ENCODE measurements at regions not wholly inside any gene's neighbourhood (a gene's known extent, or its start where the extent isn't known, plus 50 kb on each side); places are given as distances from the start of the nearest gene placed in this dataset.

- Mint-ChIP-seq H3K36me3 (ENCODE audit: low read depth) (no peaks in the 10 kb centered on the region), H3K27me3 (ENCODE audit: low read depth) (peaks cover 7% of the 10 kb centered on the region), H3K9me3 (no peaks in the 10 kb centered on the region), H3K4me3 (no peak overlapping the region), H3K27ac (no peak overlapping the region), H3K4me1 (no peaks in the 10 kb centered on the region)
- no peak for TF ChIP-seq CTCF (IDR thresholded peaks at IDR 0.05; ENCODE audit: unreplicated experiment in 3 of 3)
These were observed 67.2 kb upstream of the NPAS2 start for GRCh38 chr2:100752628-100753333.

GRCh38 chr2:100753444-100753843 lies 66.5 kb upstream of the NPAS2 start:
- no peaks in the 10 kb centered on the region for H3K36me3 Mint-ChIP-seq (ENCODE audit: low read depth)
- no peaks in the 10 kb centered on the region for H3K9me3 Mint-ChIP-seq
- H3K27me3 Mint-ChIP-seq (ENCODE audit: low read depth): peaks cover 7% of the 10 kb centered on the region
- H3K4me3 Mint-ChIP-seq: no peak overlapping the region
- no peaks in the 10 kb centered on the region for H3K4me1 Mint-ChIP-seq
- no peak overlapping the region for H3K27ac Mint-ChIP-seq
- no peak for TF ChIP-seq CTCF (IDR thresholded peaks at IDR 0.05; ENCODE audit: unreplicated experiment in 3 of 3)

GRCh38 chr2:100753881-100754280 lies 66.1 kb upstream of the NPAS2 start:
- Mint-ChIP-seq H3K36me3 (ENCODE audit: low read depth) (no peaks in the 10 kb centered on the region), H3K4me3 (no peak overlapping the region), H3K9me3 (no peaks in the 10 kb centered on the region), H3K4me1 (no peaks in the 10 kb centered on the region), H3K27ac (no peak overlapping the region), H3K27me3 (ENCODE audit: low read depth) (peaks cover 7% of the 10 kb centered on the region)
- TF ChIP-seq CTCF (IDR thresholded peaks at IDR 0.05; ENCODE audit: unreplicated experiment in 3 of 3): no peak

GRCh38 chr2:100754951-100755350 lies 65.0 kb upstream of the NPAS2 start:
- Mint-ChIP-seq H3K4me1 (no peaks in the 10 kb centered on the region), H3K36me3 (ENCODE audit: low read depth) (no peaks in the 10 kb centered on the region), H3K27ac (no peak overlapping the region), H3K9me3 (no peaks in the 10 kb centered on the region), H3K27me3 (ENCODE audit: low read depth) (peaks cover 7% of the 10 kb centered on the region), H3K4me3 (no peak overlapping the region)
- TF ChIP-seq CTCF (IDR thresholded peaks at IDR 0.05; ENCODE audit: unreplicated experiment in 3 of 3): no peak

- no peak for TF ChIP-seq CTCF (IDR thresholded peaks at IDR 0.05; ENCODE audit: unreplicated experiment in 3 of 3)
- H3K4me3 Mint-ChIP-seq: no peak overlapping the region
- no peaks in the 10 kb centered on the region for H3K36me3 Mint-ChIP-seq (ENCODE audit: low read depth)
- peaks cover 5% of the 10 kb centered on the region for H3K27me3 Mint-ChIP-seq (ENCODE audit: low read depth)
- H3K4me1 Mint-ChIP-seq: no peaks in the 10 kb centered on the region
- no peaks in the 10 kb centered on the region for H3K9me3 Mint-ChIP-seq
- no peak overlapping the region for H3K27ac Mint-ChIP-seq
These were observed 64.5 kb upstream of the NPAS2 start for GRCh38 chr2:100755441-100755840.

GRCh38 chr2:100756704-100757103 lies 63.2 kb upstream of the NPAS2 start:
- no peaks in the 10 kb centered on the region for H3K9me3 Mint-ChIP-seq
- no peaks in the 10 kb centered on the region for H3K4me1 Mint-ChIP-seq
- no peak for TF ChIP-seq CTCF (IDR thresholded peaks at IDR 0.05; ENCODE audit: unreplicated experiment in 3 of 3)
- H3K36me3 Mint-ChIP-seq (ENCODE audit: low read depth): no peaks in the 10 kb centered on the region
- H3K27me3 Mint-ChIP-seq (ENCODE audit: low read depth): peaks cover 9% of the 10 kb centered on the region
- no peak overlapping the region for H3K27ac Mint-ChIP-seq
- H3K4me3 Mint-ChIP-seq: no peak overlapping the region
